Stimulated activated CD4-positive, alpha-beta T cell treated with anti-CD3 and anti-CD28 coated beads, Interleukin-4, amount 100 ng/mL, for 48 hours (primary cell): ENCODE measurements at regions not wholly inside any gene's neighbourhood (a gene's known extent, or its start where the extent isn't known, plus 50 kb on each side); places are given as distances from the start of the nearest gene placed in this dataset.
A peak's percentile ranks its signal among the peaks of the same experiment; 100 is the strongest.
"Not testable (repeated sequence)": the region's sequence is repeated elsewhere in the genome, so short reads cannot be mapped to it uniquely, and the experiment has no call there.

ENCODE experiments used
- DNase-seq, 2 donors: peaks; one replicate each; pipeline ENCODE4 v3.0.0-alpha.2; 2020; ENCODE audit warnings: low read depth in 2 of 2

DNA sequence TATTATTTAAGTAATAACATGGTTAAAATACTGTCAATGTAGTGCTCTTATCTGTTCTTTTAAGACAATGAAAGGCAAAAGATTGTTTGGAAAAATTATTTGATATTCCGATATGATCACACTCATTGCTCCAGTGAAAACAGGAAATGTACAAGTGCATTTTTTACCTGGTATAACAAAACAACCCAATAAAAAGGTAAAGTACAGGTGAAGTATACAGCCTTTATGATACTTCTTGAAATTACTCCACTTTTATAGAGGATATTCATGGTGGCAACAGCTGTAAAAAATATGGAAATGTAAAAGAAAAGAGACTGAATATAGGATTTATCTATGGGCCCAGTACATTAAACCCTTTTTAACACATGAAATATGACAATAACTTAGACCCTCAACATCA is 298.6 kb upstream of the HNRNPA3 start:
- DNase-seq: no peak

GRCh38 chr2:176914371-176914770 is 298.2 kb upstream of the HNRNPA3 start:
- no peak for DNase-seq

- DNase-seq: not testable (repeated sequence)
Measured at GRCh38 chr2:176922545-176922944, 290.0 kb upstream of the HNRNPA3 start.

DNA sequence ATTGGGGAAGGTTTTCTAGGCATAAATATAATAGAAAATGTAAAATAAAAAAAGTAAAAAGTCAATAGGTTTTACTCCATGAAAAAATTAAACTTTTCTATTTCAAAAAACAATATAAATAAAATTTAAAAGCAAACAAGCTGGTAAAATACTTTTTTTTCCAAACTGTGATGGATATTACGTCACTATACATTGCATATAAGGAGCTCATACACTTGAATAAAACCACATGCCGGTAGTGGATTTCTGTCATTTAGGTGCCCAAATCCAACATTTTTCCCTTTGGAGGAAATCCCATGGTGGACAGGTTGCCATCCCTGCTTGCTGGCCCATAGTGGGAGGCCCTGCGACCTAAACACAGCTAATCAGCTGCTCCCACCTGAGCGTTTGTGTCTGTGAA is 289.4 kb upstream of the HNRNPA3 start:
- DNase-seq: no peak

DNA sequence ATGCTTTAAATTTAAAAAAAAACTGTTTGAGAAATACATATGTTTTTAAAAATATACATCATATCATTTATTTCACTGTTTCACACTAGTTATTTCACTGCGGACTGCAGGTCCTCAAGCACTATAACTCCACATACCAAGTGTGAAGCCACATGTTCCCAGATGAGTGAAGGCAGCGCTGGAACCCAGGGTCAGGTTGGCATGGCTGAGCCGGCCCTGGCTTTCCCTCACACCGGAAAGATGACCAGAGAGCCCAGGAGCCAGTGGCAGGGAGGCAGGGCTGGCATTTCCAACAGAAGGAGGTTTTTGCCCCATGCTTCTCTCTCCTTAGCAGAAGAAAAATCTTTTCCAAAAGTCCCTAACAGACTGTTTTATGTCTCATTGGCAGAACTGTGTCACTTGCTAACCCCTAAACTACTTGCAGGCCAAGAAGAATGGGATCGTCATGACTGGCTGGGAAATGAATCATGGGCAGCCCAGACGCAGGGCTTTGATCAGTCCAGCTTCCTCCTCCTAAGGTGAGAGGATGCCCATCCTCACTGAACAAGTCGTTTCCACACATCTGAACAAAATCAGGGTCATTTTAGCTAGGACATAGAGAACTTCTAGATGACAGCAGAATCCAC is 287.6 kb upstream of the HNRNPA3 start:
- no peak for DNase-seq

DNA sequence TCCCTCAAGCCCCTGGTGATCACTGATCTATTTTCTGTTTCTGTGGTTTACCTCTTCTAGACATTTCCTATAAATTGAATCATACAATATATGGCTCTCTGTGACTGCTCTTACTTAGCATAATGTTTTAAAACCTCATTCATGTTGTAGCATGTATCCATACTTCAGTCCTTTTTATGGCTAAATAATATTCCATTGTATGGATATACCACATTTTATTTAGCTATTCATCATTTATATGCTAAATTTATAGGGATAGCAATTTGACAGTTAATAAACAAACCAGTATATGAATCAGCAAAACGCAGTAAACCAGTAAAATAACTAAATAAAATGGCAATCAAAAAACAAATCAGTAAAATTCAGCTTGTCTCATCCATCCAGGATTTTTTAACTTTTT is 286.1 kb upstream of the HNRNPA3 start:
- DNase-seq: no peak

DNA sequence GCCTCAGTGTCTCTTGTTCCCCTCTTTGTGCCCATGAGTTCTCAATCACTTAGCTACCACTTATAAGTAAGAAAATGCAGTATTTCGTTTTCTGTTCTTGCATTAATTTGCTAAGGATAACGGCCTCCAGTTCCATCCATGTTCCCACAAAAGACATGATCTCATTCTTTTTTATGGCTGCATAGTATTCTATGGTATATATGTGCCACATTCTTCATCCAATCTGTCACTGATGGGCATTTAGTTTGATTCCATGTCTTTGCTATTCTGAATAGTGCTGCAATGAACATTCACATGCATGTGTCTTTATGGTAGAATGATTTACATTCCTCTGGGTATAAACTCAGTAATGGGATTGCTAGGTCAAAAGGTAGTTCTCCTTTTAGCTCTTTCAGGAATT is 283.2 kb upstream of the HNRNPA3 start:
- not testable (repeated sequence) for DNase-seq

DNA sequence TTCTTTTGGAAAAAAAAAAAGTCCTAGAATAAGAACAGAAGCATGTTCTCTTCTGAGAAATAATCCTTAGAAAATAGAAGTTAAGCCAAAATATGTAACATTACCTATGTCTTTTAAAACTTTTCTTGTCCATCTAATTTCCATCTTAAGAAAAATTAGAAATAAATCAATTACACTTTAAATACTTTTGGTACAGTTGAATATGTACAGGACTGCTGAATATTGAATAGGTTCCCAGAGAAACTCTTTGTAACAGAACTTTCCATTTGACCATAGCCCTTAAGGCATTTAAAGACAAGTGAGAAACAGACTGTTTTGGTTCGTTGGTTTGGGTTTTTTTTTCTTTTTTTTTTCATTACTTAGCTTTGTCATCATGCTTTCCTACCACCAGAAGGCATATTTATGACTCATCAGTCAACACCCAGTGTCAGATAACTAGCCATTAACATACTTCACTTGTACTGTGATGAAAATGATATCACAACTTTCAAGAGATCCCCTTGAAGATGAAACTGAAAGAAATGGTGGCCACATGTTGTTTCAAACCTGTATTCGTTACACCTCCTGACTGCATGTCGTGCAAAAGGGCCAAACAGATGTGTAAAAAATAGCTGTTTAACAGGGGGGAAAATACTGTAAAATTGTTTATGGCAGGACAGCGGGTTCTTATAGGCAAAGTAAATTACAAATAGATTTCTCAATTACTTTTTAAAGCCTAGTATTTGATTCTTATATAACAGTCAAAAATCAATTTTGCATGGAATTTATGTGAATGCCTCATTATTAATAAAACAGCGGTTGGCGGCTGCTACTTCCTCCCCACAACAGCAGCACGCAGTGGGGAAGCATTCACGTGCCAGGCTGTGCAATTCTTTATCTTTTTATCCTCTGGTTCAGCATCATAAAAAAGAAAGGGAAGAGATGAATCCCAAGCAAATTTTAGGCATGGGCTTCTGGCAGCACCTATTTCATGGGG is 280.7 kb upstream of the HNRNPA3 start:
- peak in 1 of 2 donors; percentile 11 for DNase-seq

GRCh38 chr2:176934131-176934530 is 278.5 kb upstream of the HNRNPA3 start:
- no peak for DNase-seq

DNA sequence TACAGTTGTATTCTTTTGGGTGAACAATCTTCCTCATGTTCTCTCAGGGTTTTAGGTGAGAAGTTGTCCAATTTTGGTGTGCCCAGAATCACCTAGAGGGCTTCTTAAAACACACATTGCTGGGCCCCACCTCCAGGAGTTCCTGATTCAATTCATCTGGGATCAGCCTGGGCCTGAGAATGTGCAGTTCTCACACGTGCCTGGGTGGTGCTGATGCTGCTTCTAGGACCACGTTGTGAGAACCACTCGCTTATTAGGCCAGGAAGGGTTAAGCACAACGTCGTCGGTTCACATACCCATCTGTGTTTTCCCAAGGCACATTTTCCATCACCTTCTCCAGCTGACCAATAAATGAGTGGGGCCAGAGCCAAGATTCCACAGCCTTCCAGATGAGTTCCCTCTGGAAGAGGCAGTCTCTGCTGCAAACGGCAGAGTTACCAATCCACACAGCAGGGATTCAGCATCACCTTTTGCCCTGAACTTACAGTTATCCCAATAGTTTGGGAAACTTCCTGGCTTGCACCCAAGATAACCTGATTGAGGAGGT is 277.7 kb upstream of the HNRNPA3 start:
- DNase-seq: no peak

- DNase-seq: no peak
Measured at GRCh38 chr2:176935543-176936102, 277.0 kb upstream of the HNRNPA3 start.

DNA sequence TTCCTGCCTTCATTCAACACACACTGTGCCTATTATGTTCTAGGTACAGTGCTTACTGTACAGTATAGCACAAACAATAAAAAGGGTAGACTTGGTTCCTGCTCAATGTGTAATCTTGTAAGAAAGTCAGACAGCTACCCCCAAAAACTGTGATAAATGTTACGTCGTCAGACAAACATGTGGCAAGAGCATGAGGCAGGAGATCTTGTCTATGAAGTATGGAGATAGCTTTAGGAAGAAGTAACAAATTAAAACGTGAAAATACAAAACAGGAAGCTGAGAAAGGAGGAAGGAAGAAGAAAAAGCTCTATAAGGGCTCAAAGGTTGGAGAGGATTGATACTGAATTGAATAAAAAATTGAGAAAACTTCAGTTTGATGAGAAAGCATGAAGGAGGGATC is 276.2 kb upstream of the HNRNPA3 start:
- no peak for DNase-seq

DNA sequence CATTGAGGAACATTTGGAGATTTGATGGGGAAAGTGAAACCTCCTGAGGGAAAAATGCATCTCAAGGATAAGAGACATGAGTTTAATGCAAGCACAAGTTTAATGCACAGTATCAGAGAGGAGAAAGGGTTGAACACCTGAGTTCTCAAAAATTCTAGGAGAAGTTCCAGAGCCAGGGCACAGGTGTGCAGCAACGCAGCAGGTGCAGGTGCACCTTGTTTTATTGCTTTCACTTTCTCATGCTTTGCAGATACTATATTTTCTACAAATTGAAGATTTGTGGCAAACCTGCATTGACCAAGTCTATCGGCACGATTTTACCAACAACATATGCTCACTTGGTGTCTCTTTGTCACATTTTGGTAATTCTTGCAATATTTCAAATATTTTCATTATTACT is 267.6 kb upstream of the HNRNPA3 start:
- DNase-seq: no peak

DNA sequence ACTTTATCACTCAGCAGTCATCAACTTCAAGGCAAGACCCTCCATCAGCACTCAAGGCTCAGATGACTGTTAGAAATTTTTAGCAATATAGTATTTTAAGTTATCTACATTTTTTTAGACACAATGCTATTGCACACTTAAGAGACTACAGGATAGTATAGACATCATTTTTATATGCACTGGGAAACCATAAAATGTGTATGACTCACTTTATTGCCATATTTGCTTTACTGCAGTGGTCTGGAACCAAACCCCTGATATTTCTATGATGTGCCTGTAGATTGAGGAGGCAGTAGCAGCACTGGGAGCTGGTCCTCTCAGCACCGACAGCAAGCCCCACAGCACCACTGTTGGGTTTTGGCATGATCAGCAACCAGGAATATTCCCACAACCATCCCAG is 264.8 kb upstream of the HNRNPA3 start:
- DNase-seq: no peak

GRCh38 chr2:176951218-176951617 is 261.4 kb upstream of the HNRNPA3 start:
- not testable (repeated sequence) for DNase-seq

- DNase-seq: no peak
Measured at GRCh38 chr2:176956791-176957190, 255.8 kb upstream of the HNRNPA3 start.

GRCh38 chr2:176959614-176960013 is 253.0 kb upstream of the HNRNPA3 start:
- no peak for DNase-seq

DNA sequence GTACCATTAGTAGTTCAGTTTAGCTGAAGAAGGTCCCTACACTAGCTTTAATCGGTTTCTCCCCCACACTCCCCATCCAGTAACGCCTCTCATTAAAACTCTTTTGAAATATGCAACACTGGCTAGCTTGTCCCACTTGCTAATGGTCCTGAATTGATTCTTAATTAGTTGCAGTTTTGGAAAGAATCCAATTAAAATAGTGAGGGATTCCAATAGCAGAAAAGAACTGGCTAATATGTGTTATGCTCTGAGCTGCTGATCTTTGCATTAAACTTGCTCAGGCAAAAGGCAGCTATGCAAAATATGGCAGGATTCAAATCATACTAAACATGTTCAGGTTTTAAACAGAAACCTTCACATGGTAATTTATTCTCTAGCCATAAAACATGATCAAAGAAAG is 252.5 kb upstream of the HNRNPA3 start:
- DNase-seq: no peak

DNA sequence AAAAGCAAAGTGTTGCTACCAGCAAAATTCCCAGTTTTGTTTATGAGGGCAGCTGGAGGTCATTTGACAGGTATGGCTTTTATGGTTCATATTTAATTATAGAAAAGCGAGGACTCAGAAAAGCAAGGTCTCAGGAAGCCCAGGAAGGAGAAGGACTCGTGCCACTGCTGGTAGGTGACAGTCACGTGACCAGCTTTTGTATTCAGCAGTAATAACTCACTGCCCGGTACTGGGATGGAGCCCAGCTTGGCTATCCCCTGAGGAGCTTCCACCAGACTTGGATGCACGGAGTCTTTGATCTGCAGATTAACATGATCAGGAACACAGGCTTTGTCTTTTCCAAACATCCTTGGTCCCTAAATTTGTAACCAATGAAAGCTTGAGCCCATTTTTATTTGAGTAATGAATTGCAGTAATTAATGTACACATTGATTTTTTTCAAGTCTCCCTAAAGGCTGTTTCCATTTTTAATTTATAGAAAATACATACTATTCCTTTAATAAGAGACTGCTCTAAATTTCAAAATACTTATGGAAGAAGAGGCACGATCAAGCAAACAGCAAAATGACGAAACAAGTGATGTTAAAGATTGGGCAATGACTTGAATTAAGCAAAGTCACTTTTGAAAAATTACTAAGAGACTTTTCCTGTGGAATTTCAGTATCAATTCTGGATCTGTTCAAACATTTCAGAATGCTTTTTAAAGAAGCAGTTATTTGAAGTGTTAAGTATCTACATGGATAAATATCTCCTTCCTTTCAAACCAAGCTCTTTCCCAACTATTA is 251.7 kb upstream of the HNRNPA3 start:
- no peak for DNase-seq

- DNase-seq: no peak
Measured at GRCh38 chr2:176961775-176962619, 250.6 kb upstream of the HNRNPA3 start.
